HEK293T (cell line): ENCODE measurements at regions not wholly inside any gene's neighbourhood (a gene's known extent, or its start where the extent isn't known, plus 50 kb on each side); places are given as distances from the start of the nearest gene placed in this dataset.

Experiments
- ARNT ChIP-seq: fragments of 450-650 bp; IDR thresholded peaks from 2 replicates; pipeline ENCODE4 v1.6.1; 2017; ENCODE audit warnings: mild to moderate bottlenecking
- BHLHE40 ChIP-seq: fragments of 450-650 bp; IDR thresholded peaks from 2 replicates; pipeline ENCODE4 v1.6.1; 2016; ENCODE audit warnings: mild to moderate bottlenecking, moderate library complexity, borderline replicate concordance
- CTBP1 ChIP-seq: fragments of 450-650 bp; IDR thresholded peaks from 2 replicates; pipeline ENCODE4 v1.6.1; 2016; ENCODE audit warnings: borderline replicate concordance
- ELF4 ChIP-seq: fragments of 450-650 bp; IDR thresholded peaks from 2 replicates; pipeline ENCODE4 v1.6.1; 2017; ENCODE audit warnings: antibody characterized with exemption
- FOXA1 ChIP-seq: fragments of 450-650 bp; IDR thresholded peaks from 2 replicates; pipeline ENCODE4 v1.6.1; 2016; ENCODE audit warnings: mild to moderate bottlenecking
- FOXM1 ChIP-seq: fragments of 450-650 bp; IDR thresholded peaks from 2 replicates; pipeline ENCODE4 v1.6.1; 2017; ENCODE audit warnings: mild to moderate bottlenecking, borderline replicate concordance
- HDGF ChIP-seq: fragments of 450-650 bp; IDR thresholded peaks from 2 replicates; pipeline ENCODE4 v1.6.1; 2017; ENCODE audit warnings: antibody characterized with exemption, borderline replicate concordance
- L3MBTL2 ChIP-seq: fragments of 450-650 bp; conservative IDR thresholded peaks from 2 replicates; pipeline ENCODE4 v1.6.1; 2016; ENCODE audit warnings: mild to moderate bottlenecking
- PKNOX1 ChIP-seq: fragments of 450-650 bp; IDR thresholded peaks from 2 replicates; pipeline ENCODE4 v1.6.1; 2016
- SP1 ChIP-seq: fragments of 450-650 bp; IDR thresholded peaks from 2 replicates; pipeline ENCODE4 v1.6.1; 2017
- TARDBP ChIP-seq: fragments of 450-650 bp; IDR thresholded peaks from 2 replicates; pipeline ENCODE4 v1.6.1; 2016
- ZNF384 ChIP-seq: fragments of 450-650 bp; IDR thresholded peaks from 2 replicates; pipeline ENCODE4 v1.6.1; 2016

- no peak for TF ChIP-seq BHLHE40
- no peak for TF ChIP-seq SP1
- TF ChIP-seq L3MBTL2 = no peak
- no peak for TF ChIP-seq FOXA1
- TF ChIP-seq FOXM1 = no peak
- no peak for TF ChIP-seq PKNOX1
- TF ChIP-seq ARNT = no peak
- TF ChIP-seq CTBP1 = no peak
- TF ChIP-seq ZNF384 = no peak
- no peak for TF ChIP-seq ELF4
- no peak for TF ChIP-seq TARDBP
- TF ChIP-seq HDGF = no peak
Observed at GRCh38 chrX:110863883-110864282, 68.3 kb upstream of the CHRDL1 start.
